ENCODE measurements at regions not wholly inside any gene's neighbourhood (a gene's known extent, or its start where the extent isn't known, plus 50 kb on each side); places are given as distances from the start of the nearest gene placed in this dataset.

DNA sequence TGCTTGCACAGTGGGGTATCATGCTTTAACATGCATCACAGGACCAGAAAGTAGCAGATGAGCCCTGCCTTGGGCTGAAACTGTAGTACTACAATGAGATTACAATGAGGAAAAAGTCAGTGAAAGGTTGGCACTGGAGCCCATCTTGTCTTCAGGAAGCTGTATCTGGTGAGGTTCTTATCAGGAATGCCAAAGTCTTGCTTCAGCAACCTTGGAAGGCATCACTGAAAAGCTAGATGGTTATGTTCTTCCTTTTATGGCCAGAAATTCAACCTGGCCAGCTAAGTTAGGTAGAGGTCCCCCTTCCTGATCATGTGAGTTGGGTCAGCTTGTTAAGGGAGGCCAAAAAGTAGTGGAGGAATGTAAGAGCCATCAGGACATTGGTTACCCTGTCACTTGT, 254.0 kb upstream of the FAT3 start:
- no peaks in the 10 kb centered on the region for H3K36me3 Mint-ChIP-seq
- Histone ChIP-seq H3K4me1 (ENCODE audit: control insufficient read depth in 1 of 2, insufficient read depth in 2 of 2, low read length in 2 of 2) (no peaks in the 10 kb centered on the region), H3K9me3 (replicated peaks in 1 of 2; ENCODE audit: control insufficient read depth in 1 of 2, insufficient read depth in 1 of 2, low read length in 2 of 2) (peaks cover 0 to 11% of the 10 kb centered on the region in 2 donors), H3K27me3 (ENCODE audit: control insufficient read depth in 2 of 2, insufficient read depth in 2 of 2, low read length in 2 of 2) (no peaks in the 10 kb centered on the region), H3K27ac (ENCODE audit: low read depth in 1 of 2, low read length in 2 of 2) (no peak overlapping the region), H3K9ac (ENCODE audit: insufficient read depth, low read length, poor library complexity, severe bottlenecking) (no peak overlapping the region), H3K79me2 (ENCODE audit: insufficient read depth, low read length) (no peaks in the 10 kb centered on the region), H2AFZ (ENCODE audit: insufficient read depth, low read depth, low read length, poor library complexity, severe bottlenecking) (no peak overlapping the region), H3K36me3 (replicated peaks in 1 of 2; ENCODE audit: control insufficient read depth in 1 of 2, insufficient read depth in 2 of 2, low read length in 2 of 2) (no peaks in the 10 kb centered on the region), H3K4me3 (replicated peaks in 1 of 3; ENCODE audit: low read depth in 2 of 3, low read length in 3 of 3) (no peak overlapping the region), H3K4me2 (replicated peaks; ENCODE audit: extremely low read depth, low read length, poor library complexity, severe bottlenecking) (no peak overlapping the region), H4K20me1 (ENCODE audit: insufficient read depth, low read length) (no peaks in the 10 kb centered on the region)
- TF ChIP-seq, protein P1, sequence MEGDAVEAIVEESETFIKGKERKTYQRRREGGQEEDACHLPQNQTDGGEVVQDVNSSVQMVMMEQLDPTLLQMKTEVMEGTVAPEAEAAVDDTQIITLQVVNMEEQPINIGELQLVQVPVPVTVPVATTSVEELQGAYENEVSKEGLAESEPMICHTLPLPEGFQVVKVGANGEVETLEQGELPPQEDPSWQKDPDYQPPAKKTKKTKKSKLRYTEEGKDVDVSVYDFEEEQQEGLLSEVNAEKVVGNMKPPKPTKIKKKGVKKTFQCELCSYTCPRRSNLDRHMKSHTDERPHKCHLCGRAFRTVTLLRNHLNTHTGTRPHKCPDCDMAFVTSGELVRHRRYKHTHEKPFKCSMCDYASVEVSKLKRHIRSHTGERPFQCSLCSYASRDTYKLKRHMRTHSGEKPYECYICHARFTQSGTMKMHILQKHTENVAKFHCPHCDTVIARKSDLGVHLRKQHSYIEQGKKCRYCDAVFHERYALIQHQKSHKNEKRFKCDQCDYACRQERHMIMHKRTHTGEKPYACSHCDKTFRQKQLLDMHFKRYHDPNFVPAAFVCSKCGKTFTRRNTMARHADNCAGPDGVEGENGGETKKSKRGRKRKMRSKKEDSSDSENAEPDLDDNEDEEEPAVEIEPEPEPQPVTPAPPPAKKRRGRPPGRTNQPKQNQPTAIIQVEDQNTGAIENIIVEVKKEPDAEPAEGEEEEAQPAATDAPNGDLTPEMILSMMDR (IDR thresholded peaks at IDR 0.05): no peak
- H3K4me3 Mint-ChIP-seq: no peak overlapping the region
- H3K9me3 Mint-ChIP-seq: peaks cover 0 to 6% (median 3%) of the 10 kb centered on the region in 7 donors
- H3K27ac Mint-ChIP-seq: no peak overlapping the region
- DNase-seq: no peak
- intact Hi-C loops (cut with micrococcal nuclease): no loop called here
- no peaks in the 10 kb centered on the region for H3K4me1 Mint-ChIP-seq
- H3K27me3 Mint-ChIP-seq (ENCODE audit: low read depth in 3 of 3): no peaks in the 10 kb centered on the region

DNA sequence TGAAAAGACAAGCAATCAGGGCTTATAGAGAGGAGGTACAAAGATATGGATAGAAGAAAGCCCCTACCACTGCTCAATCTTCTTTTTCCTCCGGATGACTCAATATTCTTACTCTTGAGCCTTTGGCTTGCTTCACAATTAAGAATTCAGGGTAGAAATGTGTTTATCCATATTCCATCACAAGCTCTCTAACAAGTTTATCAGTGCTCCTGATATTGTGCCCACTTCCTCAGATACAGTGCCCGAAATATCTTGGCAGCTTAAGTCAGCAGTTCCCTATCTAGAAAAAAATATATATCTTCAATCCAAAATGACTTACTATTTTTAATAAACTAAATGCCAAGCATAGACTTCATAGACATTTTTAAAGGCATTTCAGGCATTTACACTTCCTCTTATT, 255.1 kb upstream of the FAT3 start:
- no peak for DNase-seq
- Mint-ChIP-seq H3K9me3 (peaks cover 0 to 6% (median 3%) of the 10 kb centered on the region in 7 donors), H3K4me1 (no peaks in the 10 kb centered on the region), H3K36me3 (no peaks in the 10 kb centered on the region), H3K4me3 (no peak overlapping the region), H3K27me3 (ENCODE audit: low read depth in 3 of 3) (no peaks in the 10 kb centered on the region), H3K27ac (no peak overlapping the region)
- Histone ChIP-seq H2AFZ (ENCODE audit: insufficient read depth, low read depth, low read length, poor library complexity, severe bottlenecking) (no peak overlapping the region), H3K4me1 (ENCODE audit: control insufficient read depth in 1 of 2, insufficient read depth in 2 of 2, low read length in 2 of 2) (no peaks in the 10 kb centered on the region), H3K79me2 (ENCODE audit: insufficient read depth, low read length) (no peaks in the 10 kb centered on the region), H3K9ac (ENCODE audit: insufficient read depth, low read length, poor library complexity, severe bottlenecking) (no peak overlapping the region), H3K27ac (ENCODE audit: low read depth in 1 of 2, low read length in 2 of 2) (no peak overlapping the region), H3K4me3 (replicated peaks in 1 of 3; ENCODE audit: low read depth in 2 of 3, low read length in 3 of 3) (no peak overlapping the region), H3K27me3 (ENCODE audit: control insufficient read depth in 2 of 2, insufficient read depth in 2 of 2, low read length in 2 of 2) (no peaks in the 10 kb centered on the region), H3K9me3 (replicated peaks in 1 of 2; ENCODE audit: control insufficient read depth in 1 of 2, insufficient read depth in 1 of 2, low read length in 2 of 2) (peaks cover 0 to 11% of the 10 kb centered on the region in 2 donors), H3K4me2 (replicated peaks; ENCODE audit: extremely low read depth, low read length, poor library complexity, severe bottlenecking) (no peak overlapping the region), H3K36me3 (replicated peaks in 1 of 2; ENCODE audit: control insufficient read depth in 1 of 2, insufficient read depth in 2 of 2, low read length in 2 of 2) (no peaks in the 10 kb centered on the region), H4K20me1 (ENCODE audit: insufficient read depth, low read length) (no peaks in the 10 kb centered on the region)
- WGBS (ENCODE audit: insufficient coverage): 20% methylated on average over 1 of the region's 2 CpGs
- TF ChIP-seq, protein P1 (IDR thresholded peaks at IDR 0.05): no peak
- intact Hi-C loops (cut with micrococcal nuclease): no loop called here

Data from CD14-positive monocyte (primary cell).